ENCODE measurements at regions not wholly inside any gene's neighbourhood (a gene's known extent, or its start where the extent isn't known, plus 50 kb on each side); places are given as distances from the start of the nearest gene placed in this dataset.

GRCh38 chr1:58166417-58166816 is 380.1 kb downstream of the OMA1 start:
- no peak overlapping the region for H3K4me3 Mint-ChIP-seq
- H3K36me3 Mint-ChIP-seq, result no peaks in the 10 kb centered on the region
- H3K9me3 Mint-ChIP-seq, result peaks cover 4% of the 10 kb centered on the region
- no peaks in the 10 kb centered on the region for H3K27me3 Mint-ChIP-seq
- no peaks in the 10 kb centered on the region for H3K4me1 Mint-ChIP-seq
- H3K27ac Mint-ChIP-seq, result no peak overlapping the region

- no peak overlapping the region for H3K4me3 Mint-ChIP-seq
Measured at GRCh38 chr1:58165073-58165472, 381.5 kb downstream of the OMA1 start.

GRCh38 chr1:58162952-58163550 is 383.5 kb downstream of the OMA1 start:
- Mint-ChIP-seq H3K4me3 (no peak overlapping the region), H3K27ac (no peak overlapping the region), H3K36me3 (no peaks in the 10 kb centered on the region), H3K27me3 (no peaks in the 10 kb centered on the region), H3K4me1 (no peaks in the 10 kb centered on the region), H3K9me3 (no peaks in the 10 kb centered on the region)

More at GRCh38 chr1:58165073-58165472, 381.5 kb downstream of the OMA1 start:
- Mint-ChIP-seq H3K27me3 (no peaks in the 10 kb centered on the region), H3K27ac (no peak overlapping the region), H3K9me3 (peaks cover 4% of the 10 kb centered on the region), H3K36me3 (no peaks in the 10 kb centered on the region), H3K4me1 (no peaks in the 10 kb centered on the region)

GRCh38 chr1:58159434-58159830 is 387.1 kb downstream of the OMA1 start:
- Mint-ChIP-seq H3K4me3 (no peak overlapping the region), H3K36me3 (no peaks in the 10 kb centered on the region), H3K9me3 (no peaks in the 10 kb centered on the region), H3K27me3 (no peaks in the 10 kb centered on the region), H3K4me1 (no peaks in the 10 kb centered on the region), H3K27ac (no peak overlapping the region)

- no peaks in the 10 kb centered on the region for H3K27me3 Mint-ChIP-seq
- H3K27ac Mint-ChIP-seq, result no peak overlapping the region
- H3K4me1 Mint-ChIP-seq, result no peaks in the 10 kb centered on the region
- no peak overlapping the region for H3K4me3 Mint-ChIP-seq
- no peaks in the 10 kb centered on the region for H3K36me3 Mint-ChIP-seq
- no peaks in the 10 kb centered on the region for H3K9me3 Mint-ChIP-seq
Measured at GRCh38 chr1:58158506-58159433, 387.8 kb downstream of the OMA1 start.

- Mint-ChIP-seq H3K4me1 (no peaks in the 10 kb centered on the region), H3K36me3 (no peaks in the 10 kb centered on the region), H3K27me3 (no peaks in the 10 kb centered on the region), H3K27ac (no peak overlapping the region), H3K4me3 (no peak overlapping the region), H3K9me3 (no peaks in the 10 kb centered on the region)
Measured at GRCh38 chr1:58158016-58158415, 388.5 kb downstream of the OMA1 start.

GRCh38 chr1:58157256-58157655 is 389.3 kb downstream of the OMA1 start:
- no peaks in the 10 kb centered on the region for H3K4me1 Mint-ChIP-seq
- no peaks in the 10 kb centered on the region for H3K27me3 Mint-ChIP-seq
- no peaks in the 10 kb centered on the region for H3K9me3 Mint-ChIP-seq
- H3K27ac Mint-ChIP-seq, result no peak overlapping the region
- no peak overlapping the region for H3K4me3 Mint-ChIP-seq
- no peaks in the 10 kb centered on the region for H3K36me3 Mint-ChIP-seq

- H3K9me3 Mint-ChIP-seq, result peaks cover under 1% of the 10 kb centered on the region
- no peak overlapping the region for H3K27ac Mint-ChIP-seq
- no peaks in the 10 kb centered on the region for H3K27me3 Mint-ChIP-seq
Measured at GRCh38 chr1:58156831-58157230, 389.7 kb downstream of the OMA1 start.

GRCh38 chr1:58156124-58156468 is 390.4 kb downstream of the OMA1 start:
- Mint-ChIP-seq H3K27me3 (no peaks in the 10 kb centered on the region), H3K9me3 (peaks cover 6% of the 10 kb centered on the region), H3K4me3 (no peak overlapping the region), H3K27ac (no peak overlapping the region), H3K4me1 (no peaks in the 10 kb centered on the region), H3K36me3 (no peaks in the 10 kb centered on the region)

More at GRCh38 chr1:58156831-58157230, 389.7 kb downstream of the OMA1 start:
- Mint-ChIP-seq H3K4me3 (no peak overlapping the region), H3K36me3 (no peaks in the 10 kb centered on the region), H3K4me1 (no peaks in the 10 kb centered on the region)

GRCh38 chr1:58155418-58156123 is 391.0 kb downstream of the OMA1 start:
- no peaks in the 10 kb centered on the region for H3K27me3 Mint-ChIP-seq
- H3K27ac Mint-ChIP-seq, result no peak overlapping the region
- H3K4me3 Mint-ChIP-seq, result no peak overlapping the region
- H3K4me1 Mint-ChIP-seq, result no peaks in the 10 kb centered on the region
- H3K9me3 Mint-ChIP-seq, result peaks cover 6% of the 10 kb centered on the region
- no peaks in the 10 kb centered on the region for H3K36me3 Mint-ChIP-seq

- Mint-ChIP-seq H3K27ac (no peak overlapping the region), H3K9me3 (peaks cover 6% of the 10 kb centered on the region), H3K4me3 (no peak overlapping the region), H3K27me3 (no peaks in the 10 kb centered on the region), H3K4me1 (no peaks in the 10 kb centered on the region), H3K36me3 (no peaks in the 10 kb centered on the region)
Measured at GRCh38 chr1:58154256-58154655, 392.3 kb downstream of the OMA1 start.

- H3K27me3 Mint-ChIP-seq, result peaks cover 2% of the 10 kb centered on the region
- H3K27ac Mint-ChIP-seq, result no peak overlapping the region
- H3K4me1 Mint-ChIP-seq, result no peaks in the 10 kb centered on the region
- H3K36me3 Mint-ChIP-seq, result peaks cover 3% of the 10 kb centered on the region
- H3K4me3 Mint-ChIP-seq, result no peak overlapping the region
- H3K9me3 Mint-ChIP-seq, result peaks cover 6% of the 10 kb centered on the region
Measured at GRCh38 chr1:58152697-58153096, 393.8 kb downstream of the OMA1 start.

- Mint-ChIP-seq H3K4me1 (no peaks in the 10 kb centered on the region), H3K9me3 (peaks cover 6% of the 10 kb centered on the region), H3K27ac (no peak overlapping the region), H3K27me3 (peaks cover 2% of the 10 kb centered on the region), H3K36me3 (peaks cover 3% of the 10 kb centered on the region), H3K4me3 (no peak overlapping the region)
Measured at GRCh38 chr1:58149271-58149812, 397.2 kb downstream of the OMA1 start.

GRCh38 chr1:58144698-58145270 is 401.7 kb downstream of the OMA1 start:
- Mint-ChIP-seq H3K4me3 (no peak overlapping the region), H3K9me3 (peaks cover 9% of the 10 kb centered on the region), H3K27me3 (peaks cover 2% of the 10 kb centered on the region)

GRCh38 chr1:58143972-58144697 is 402.4 kb downstream of the OMA1 start:
- H3K27ac Mint-ChIP-seq, result no peak overlapping the region
- peaks cover 2% of the 10 kb centered on the region for H3K27me3 Mint-ChIP-seq
- no peaks in the 10 kb centered on the region for H3K4me1 Mint-ChIP-seq
- peaks cover 3% of the 10 kb centered on the region for H3K36me3 Mint-ChIP-seq
- H3K4me3 Mint-ChIP-seq, result no peak overlapping the region
- H3K9me3 Mint-ChIP-seq, result peaks cover 9% of the 10 kb centered on the region

More at GRCh38 chr1:58144698-58145270, 401.7 kb downstream of the OMA1 start:
- Mint-ChIP-seq H3K36me3 (peaks cover 3% of the 10 kb centered on the region), H3K4me1 (no peaks in the 10 kb centered on the region), H3K27ac (no peak overlapping the region)
